Smooth muscle cell (in vitro differentiated cells): ENCODE measurements at regions not wholly inside any gene's neighbourhood (a gene's known extent, or its start where the extent isn't known, plus 50 kb on each side); places are given as distances from the start of the nearest gene placed in this dataset.

ENCODE experiments used
- DNase-seq: peaks from one replicate; lab custom pipeline; 2025; ENCODE audit not compliant: unreplicated experiment; lab: John Stamatoyannopoulos, UW
- H2AFZ ChIP-seq: fragments of 200-600 bp; sonication (generic); 2 replicates; pipeline ENCODE4 v1.6.0; 2016; ENCODE audit warnings: antibody characterized with exemption, low read depth, mild to moderate bottlenecking
- H3F3A ChIP-seq: fragments of 200-600 bp; sonication (generic); 2 replicates; pipeline ENCODE4 v1.6.0; 2017; ENCODE audit warnings: antibody characterized with exemption, low read depth
- H3K27ac ChIP-seq: fragments of 200-600 bp; sonication (generic); 2 replicates; pipeline ENCODE4 v1.5.1; 2016; ENCODE audit warnings: low read depth, mild to moderate bottlenecking
- H3K27me3 ChIP-seq: fragments of 200-600 bp; sonication (generic); 2 replicates; pipeline ENCODE4 v1.6.1; 2016; ENCODE audit warnings: low read depth, mild to moderate bottlenecking
- H3K36me3 ChIP-seq: fragments of 200-600 bp; sonication (generic); 2 replicates; pipeline ENCODE4 v1.5.1; 2016; ENCODE audit warnings: low read depth
- H3K4me1 ChIP-seq: fragments of 200-600 bp; sonication (generic); 2 replicates; pipeline ENCODE4 v1.5.1; 2016; ENCODE audit warnings: low read depth
- H3K4me2 ChIP-seq: fragments of 200-600 bp; sonication (generic); 2 replicates; pipeline ENCODE4 v1.6.0; 2016; ENCODE audit warnings: mild to moderate bottlenecking
- H3K4me3 ChIP-seq: fragments of 200-600 bp; sonication (generic); 2 replicates; pipeline ENCODE4 v1.5.1; 2016; ENCODE audit warnings: mild to moderate bottlenecking
- H3K79me2 ChIP-seq: fragments of 200-600 bp; sonication (generic); 2 replicates; pipeline ENCODE4 v1.6.0; 2016; ENCODE audit warnings: low read depth, mild to moderate bottlenecking
- H3K9ac ChIP-seq: fragments of 200-600 bp; sonication (generic); 2 replicates; pipeline ENCODE4 v1.6.0; 2016; ENCODE audit warnings: low read depth
- H3K9me3 ChIP-seq: fragments of 200-600 bp; sonication (generic); replicated peaks from 2 replicates; pipeline ENCODE4 v1.5.1; 2016; ENCODE audit warnings: low read depth
- H4K20me1 ChIP-seq: fragments of 200-600 bp; sonication (generic); 2 replicates; pipeline ENCODE4 v1.6.0; 2016; ENCODE audit warnings: low read depth
- CTCF ChIP-seq: fragments of 200-600 bp; sonication (generic); IDR thresholded peaks from 2 replicates; pipeline ENCODE4 v1.5.1; 2017; ENCODE audit warnings: borderline replicate concordance, mild to moderate bottlenecking, antibody characterized with exemption; ENCODE audit not compliant: insufficient read depth, poor library complexity, severe bottlenecking
- WGBS: methylation state at CpG from one replicate; pipeline ENCODE4 v1.1.7; 2016; ENCODE audit warnings: low lambda C conversion rate; 5-methylcytosine and 5-hydroxymethylcytosine counted together

- H3K27ac ChIP-seq = peak overlapping the region; percentile 93
Measured at GRCh38 chr6:140485740-140486449, 1111.4 kb upstream of the CITED2 start.

GRCh38 chr6:140480852-140481251, 1106.4 kb upstream of the CITED2 start:
- no peak for TF ChIP-seq CTCF
- Histone ChIP-seq H3K9me3 (no peaks in the 10 kb centered on the region), H3K4me1 (peaks cover 11% of the 10 kb centered on the region), H3K4me2 (no peak overlapping the region), H3K27me3 (no peaks in the 10 kb centered on the region), H3K9ac (no peak overlapping the region), H3K36me3 (no peaks in the 10 kb centered on the region), H3F3A (peaks cover 7% of the 10 kb centered on the region), H3K79me2 (no peaks in the 10 kb centered on the region), H2AFZ (peak overlapping the region; percentile 95), H3K4me3 (no peak overlapping the region), H4K20me1 (no peaks in the 10 kb centered on the region), H3K27ac (no peak overlapping the region)
- no peak for DNase-seq
- 52% methylated on average over 2 of the region's 2 CpGs for WGBS

More at GRCh38 chr6:140485740-140486449, 1111.4 kb upstream of the CITED2 start:
- H3K4me1 ChIP-seq = peaks cover 19% of the 10 kb centered on the region
- DNase-seq = no peak
- H3K4me3 ChIP-seq = no peak overlapping the region
- H3K27me3 ChIP-seq = no peaks in the 10 kb centered on the region
- TF ChIP-seq CTCF = no peak
- H2AFZ ChIP-seq = peak overlapping the region; percentile 64
- H3K9me3 ChIP-seq = no peaks in the 10 kb centered on the region
- H3K79me2 ChIP-seq = no peaks in the 10 kb centered on the region
- H3K4me2 ChIP-seq = peak overlapping the region; percentile 46
- H3K9ac ChIP-seq = peak overlapping the region; percentile 45
- no peaks in the 10 kb centered on the region for H3K36me3 ChIP-seq
- no peaks in the 10 kb centered on the region for H4K20me1 ChIP-seq
- peaks cover 7% of the 10 kb centered on the region for H3F3A ChIP-seq
- 57% methylated on average over 6 of the region's 6 CpGs for WGBS

DNA sequence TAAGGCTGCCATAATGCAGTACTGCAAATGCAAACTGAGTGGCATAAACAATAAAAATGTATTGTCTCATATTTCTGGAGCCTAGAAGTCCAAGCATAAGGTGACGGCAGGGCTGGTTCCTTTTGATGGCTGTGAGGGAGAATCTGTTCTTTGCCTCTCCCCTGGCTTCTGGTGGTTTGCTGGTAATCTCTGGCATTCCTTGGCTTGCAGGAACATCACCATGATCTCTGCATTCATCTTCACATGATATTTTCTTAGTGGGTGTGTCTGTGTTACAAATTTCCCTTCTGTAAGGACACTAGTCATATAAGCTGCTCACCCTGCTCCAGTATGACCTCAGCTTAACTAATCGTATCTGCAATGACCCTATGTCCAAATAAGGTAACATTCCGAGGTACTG, 1104.2 kb upstream of the CITED2 start:
- WGBS = 93% methylated on average over 3 of the region's 3 CpGs
- H3F3A ChIP-seq = no peaks in the 10 kb centered on the region
- no peak for TF ChIP-seq CTCF
- H3K27ac ChIP-seq = no peak overlapping the region
- H3K36me3 ChIP-seq = no peaks in the 10 kb centered on the region
- H4K20me1 ChIP-seq = no peaks in the 10 kb centered on the region
- H3K9ac ChIP-seq = no peak overlapping the region
- no peak overlapping the region for H2AFZ ChIP-seq
- no peak overlapping the region for H3K4me3 ChIP-seq
- no peaks in the 10 kb centered on the region for H3K27me3 ChIP-seq
- no peaks in the 10 kb centered on the region for H3K9me3 ChIP-seq
- H3K79me2 ChIP-seq = no peaks in the 10 kb centered on the region
- H3K4me1 ChIP-seq = no peaks in the 10 kb centered on the region
- DNase-seq = no peak
- no peak overlapping the region for H3K4me2 ChIP-seq

DNA sequence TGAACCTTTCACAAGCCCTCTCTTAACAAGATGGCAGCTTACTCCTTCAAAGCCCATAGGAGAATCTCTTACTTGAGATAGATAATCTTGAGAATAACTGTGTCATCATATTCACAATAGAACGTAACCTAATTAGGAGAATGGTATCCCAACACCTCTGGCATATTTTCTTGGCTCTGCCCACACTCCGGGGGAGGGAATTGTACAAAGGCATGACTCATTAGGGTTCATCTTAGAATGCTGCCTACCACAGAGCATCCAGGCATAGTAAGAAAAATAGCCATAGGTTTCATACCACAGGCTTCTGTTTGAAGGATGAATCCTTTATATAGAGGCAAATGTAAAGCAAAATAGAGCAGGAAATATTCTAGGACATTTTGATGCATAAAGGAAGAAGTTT, 1100.6 kb upstream of the CITED2 start:
- peak overlapping the region; percentile 28 for H2AFZ ChIP-seq

More for the DNA sequence above, 1100.6 kb upstream of the CITED2 start:
- Histone ChIP-seq H3K9ac (no peak overlapping the region), H3F3A (no peaks in the 10 kb centered on the region), H3K36me3 (no peaks in the 10 kb centered on the region), H3K4me2 (no peak overlapping the region), H3K9me3 (no peaks in the 10 kb centered on the region), H3K4me3 (no peak overlapping the region), H3K79me2 (no peaks in the 10 kb centered on the region), H3K4me1 (no peaks in the 10 kb centered on the region), H3K27me3 (no peaks in the 10 kb centered on the region), H3K27ac (no peak overlapping the region), H4K20me1 (no peaks in the 10 kb centered on the region)
- no peak for DNase-seq
- TF ChIP-seq CTCF = no peak
- 73% methylated on average over 2 of the region's 2 CpGs for WGBS
